GM23248 (cell line): ENCODE measurements at regions not wholly inside any gene's neighbourhood (a gene's known extent, or its start where the extent isn't known, plus 50 kb on each side); places are given as distances from the start of the nearest gene placed in this dataset.

Experiments used
- EZH2 ChIP-seq: fragments of 200-600 bp; sonication (generic); IDR thresholded peaks from 2 replicates; pipeline ENCODE4 v1.6.1; 2018; ENCODE audit warnings: antibody characterized with exemption, mild to moderate bottlenecking; ENCODE audit not compliant: insufficient read depth, poor library complexity, severe bottlenecking
- EZH2phosphoT487 ChIP-seq: fragments of 200-600 bp; sonication (generic); IDR thresholded peaks from 2 replicates; pipeline ENCODE4 v1.6.1; 2018; ENCODE audit warnings: antibody characterized with exemption, moderate library complexity, mild to moderate bottlenecking, low read depth; ENCODE audit not compliant: insufficient read depth

GRCh38 chr2:133732059-133732458 is 163.8 kb upstream of the NCKAP5 start:
- no peak for TF ChIP-seq EZH2
- TF ChIP-seq EZH2phosphoT487, result no peak
